Stimulated activated memory B cell treated with anti-CD40 and anti-IgM and Interleukin-4, amounts not matched to agents 10 μg/mL and 1 μg/mL and 100 μg/mL, for 72 hours (primary cell): ENCODE measurements at regions not wholly inside any gene's neighbourhood (a gene's known extent, or its start where the extent isn't known, plus 50 kb on each side); places are given as distances from the start of the nearest gene placed in this dataset.

Source experiments
- ATAC-seq: fragments of 150-1000 bp; cut with Tn5 transposase; 2 replicates; pipeline ENCODE4 v1.10.0; 2021
- H3K27ac Mint-ChIP-seq: one replicate; pipeline ENCODE4 v1.8.0; 2022; ENCODE audit warnings: mild to moderate bottlenecking, mixed read lengths
- H3K27me3 Mint-ChIP-seq: one replicate; pipeline ENCODE4 v1.8.0; 2022; ENCODE audit warnings: mixed read lengths
- H3K36me3 Mint-ChIP-seq: one replicate; pipeline ENCODE4 v1.8.0; 2022; ENCODE audit warnings: mixed read lengths
- H3K4me1 Mint-ChIP-seq: one replicate; pipeline ENCODE4 v1.8.0; 2022; ENCODE audit warnings: mixed read lengths
- H3K4me3 Mint-ChIP-seq: one replicate; pipeline ENCODE4 v1.8.0; 2022; ENCODE audit warnings: mild to moderate bottlenecking, moderate library complexity, mixed read lengths
- H3K9me3 Mint-ChIP-seq: one replicate; pipeline ENCODE4 v1.8.0; 2022; ENCODE audit warnings: mixed read lengths

GRCh38 chr2:221876016-221876415 lies 303.9 kb upstream of the EPHA4 start:
- ATAC-seq = no peak
- H3K4me3 Mint-ChIP-seq = no peak overlapping the region
- no peaks in the 10 kb centered on the region for H3K4me1 Mint-ChIP-seq
- H3K27me3 Mint-ChIP-seq = no peaks in the 10 kb centered on the region
- H3K36me3 Mint-ChIP-seq = no peaks in the 10 kb centered on the region
- H3K27ac Mint-ChIP-seq = no peak overlapping the region
- H3K9me3 Mint-ChIP-seq = peaks cover 5% of the 10 kb centered on the region

- no peaks in the 10 kb centered on the region for H3K27me3 Mint-ChIP-seq
- ATAC-seq = no peak
- H3K4me1 Mint-ChIP-seq = no peaks in the 10 kb centered on the region
- H3K4me3 Mint-ChIP-seq = no peak overlapping the region
- H3K36me3 Mint-ChIP-seq = no peaks in the 10 kb centered on the region
- peaks cover 5% of the 10 kb centered on the region for H3K9me3 Mint-ChIP-seq
- no peak overlapping the region for H3K27ac Mint-ChIP-seq
Observed at GRCh38 chr2:221874444-221874843, 302.3 kb upstream of the EPHA4 start.

- no peak for ATAC-seq
- Mint-ChIP-seq H3K27ac (no peak overlapping the region), H3K27me3 (no peaks in the 10 kb centered on the region), H3K36me3 (no peaks in the 10 kb centered on the region), H3K9me3 (peaks cover 3% of the 10 kb centered on the region), H3K4me3 (no peak overlapping the region), H3K4me1 (no peaks in the 10 kb centered on the region)
Observed at GRCh38 chr2:221857719-221858118, 285.6 kb upstream of the EPHA4 start.

- H3K36me3 Mint-ChIP-seq = no peaks in the 10 kb centered on the region
- no peaks in the 10 kb centered on the region for H3K4me1 Mint-ChIP-seq
- H3K27ac Mint-ChIP-seq = no peak overlapping the region
- no peak for ATAC-seq
- peaks cover 2% of the 10 kb centered on the region for H3K9me3 Mint-ChIP-seq
- no peaks in the 10 kb centered on the region for H3K27me3 Mint-ChIP-seq
- H3K4me3 Mint-ChIP-seq = no peak overlapping the region
Observed at GRCh38 chr2:221853297-221853696, 281.2 kb upstream of the EPHA4 start.

- Mint-ChIP-seq H3K27me3 (no peaks in the 10 kb centered on the region), H3K4me3 (no peak overlapping the region), H3K36me3 (no peaks in the 10 kb centered on the region), H3K27ac (no peak overlapping the region), H3K4me1 (no peaks in the 10 kb centered on the region), H3K9me3 (peaks cover 2% of the 10 kb centered on the region)
- no peak for ATAC-seq
Observed at GRCh38 chr2:221851531-221852045, 279.5 kb upstream of the EPHA4 start.

GRCh38 chr2:221850076-221850475 lies 278.0 kb upstream of the EPHA4 start:
- no peak for ATAC-seq
- no peaks in the 10 kb centered on the region for H3K36me3 Mint-ChIP-seq
- H3K4me3 Mint-ChIP-seq = no peak overlapping the region
- no peaks in the 10 kb centered on the region for H3K27me3 Mint-ChIP-seq
- H3K27ac Mint-ChIP-seq = no peak overlapping the region
- peaks cover 2% of the 10 kb centered on the region for H3K9me3 Mint-ChIP-seq
- H3K4me1 Mint-ChIP-seq = no peaks in the 10 kb centered on the region

- Mint-ChIP-seq H3K4me3 (no peak overlapping the region), H3K9me3 (no peaks in the 10 kb centered on the region), H3K36me3 (no peaks in the 10 kb centered on the region), H3K27me3 (no peaks in the 10 kb centered on the region), H3K27ac (no peak overlapping the region), H3K4me1 (no peaks in the 10 kb centered on the region)
- no peak for ATAC-seq
Observed at GRCh38 chr2:221848286-221848685, 276.2 kb upstream of the EPHA4 start.

- H3K27me3 Mint-ChIP-seq = no peaks in the 10 kb centered on the region
- no peak overlapping the region for H3K27ac Mint-ChIP-seq
- no peaks in the 10 kb centered on the region for H3K36me3 Mint-ChIP-seq
- no peak for ATAC-seq
- no peak overlapping the region for H3K4me3 Mint-ChIP-seq
- H3K4me1 Mint-ChIP-seq = no peaks in the 10 kb centered on the region
- H3K9me3 Mint-ChIP-seq = no peaks in the 10 kb centered on the region
Observed at GRCh38 chr2:221845021-221845365, 272.9 kb upstream of the EPHA4 start.

GRCh38 chr2:221844212-221845020 lies 272.3 kb upstream of the EPHA4 start:
- H3K9me3 Mint-ChIP-seq = no peaks in the 10 kb centered on the region
- no peak for ATAC-seq
- no peak overlapping the region for H3K4me3 Mint-ChIP-seq
- H3K4me1 Mint-ChIP-seq = no peaks in the 10 kb centered on the region
- no peaks in the 10 kb centered on the region for H3K36me3 Mint-ChIP-seq
- H3K27me3 Mint-ChIP-seq = no peaks in the 10 kb centered on the region
- H3K27ac Mint-ChIP-seq = no peak overlapping the region

GRCh38 chr2:221836095-221836494 lies 264.0 kb upstream of the EPHA4 start:
- peaks cover 2% of the 10 kb centered on the region for H3K9me3 Mint-ChIP-seq
- H3K27me3 Mint-ChIP-seq = no peaks in the 10 kb centered on the region
- no peaks in the 10 kb centered on the region for H3K36me3 Mint-ChIP-seq
- H3K4me1 Mint-ChIP-seq = no peaks in the 10 kb centered on the region
- H3K27ac Mint-ChIP-seq = no peak overlapping the region
- H3K4me3 Mint-ChIP-seq = no peak overlapping the region
- ATAC-seq = no peak

GRCh38 chr2:221833966-221834365 lies 261.9 kb upstream of the EPHA4 start:
- Mint-ChIP-seq H3K27me3 (no peaks in the 10 kb centered on the region), H3K36me3 (no peaks in the 10 kb centered on the region), H3K4me3 (no peak overlapping the region), H3K4me1 (no peaks in the 10 kb centered on the region), H3K9me3 (peaks cover 4% of the 10 kb centered on the region), H3K27ac (no peak overlapping the region)
- ATAC-seq = no peak

- Mint-ChIP-seq H3K36me3 (no peaks in the 10 kb centered on the region), H3K27ac (no peak overlapping the region), H3K4me3 (no peak overlapping the region), H3K4me1 (no peaks in the 10 kb centered on the region), H3K27me3 (no peaks in the 10 kb centered on the region), H3K9me3 (peaks cover 4% of the 10 kb centered on the region)
- ATAC-seq = no peak
Observed at GRCh38 chr2:221831051-221831450, 258.9 kb upstream of the EPHA4 start.

- peaks cover 2% of the 10 kb centered on the region for H3K9me3 Mint-ChIP-seq
- no peaks in the 10 kb centered on the region for H3K27me3 Mint-ChIP-seq
- no peaks in the 10 kb centered on the region for H3K36me3 Mint-ChIP-seq
- ATAC-seq = no peak
- no peaks in the 10 kb centered on the region for H3K4me1 Mint-ChIP-seq
- H3K4me3 Mint-ChIP-seq = no peak overlapping the region
- no peak overlapping the region for H3K27ac Mint-ChIP-seq
Observed at GRCh38 chr2:221822416-221822815, 250.3 kb upstream of the EPHA4 start.

- H3K4me3 Mint-ChIP-seq = no peak overlapping the region
- ATAC-seq = no peak
- H3K36me3 Mint-ChIP-seq = no peaks in the 10 kb centered on the region
- no peak overlapping the region for H3K27ac Mint-ChIP-seq
- H3K27me3 Mint-ChIP-seq = no peaks in the 10 kb centered on the region
- H3K9me3 Mint-ChIP-seq = no peaks in the 10 kb centered on the region
- H3K4me1 Mint-ChIP-seq = no peaks in the 10 kb centered on the region
Observed at GRCh38 chr2:221818616-221819320, 246.7 kb upstream of the EPHA4 start.

- Mint-ChIP-seq H3K27ac (no peak overlapping the region), H3K4me3 (no peak overlapping the region), H3K27me3 (no peaks in the 10 kb centered on the region), H3K9me3 (no peaks in the 10 kb centered on the region), H3K4me1 (no peaks in the 10 kb centered on the region), H3K36me3 (no peaks in the 10 kb centered on the region)
- no peak for ATAC-seq
Observed at GRCh38 chr2:221817878-221818277, 245.8 kb upstream of the EPHA4 start.

- Mint-ChIP-seq H3K27ac (no peak overlapping the region), H3K36me3 (no peaks in the 10 kb centered on the region), H3K9me3 (no peaks in the 10 kb centered on the region), H3K27me3 (no peaks in the 10 kb centered on the region), H3K4me1 (no peaks in the 10 kb centered on the region), H3K4me3 (no peak overlapping the region)
- no peak for ATAC-seq
Observed at GRCh38 chr2:221817052-221817451, 244.9 kb upstream of the EPHA4 start.
